Endothelial cell of umbilical vein (primary cell): ENCODE measurements at regions not wholly inside any gene's neighbourhood (a gene's known extent, or its start where the extent isn't known, plus 50 kb on each side); places are given as distances from the start of the nearest gene placed in this dataset.

ENCODE experiments used
- CTCF ChIP-seq, 2 donors: IDR thresholded peaks; 1 replicate in 1 of 2; 2 replicates in 1 of 2; pipeline ENCODE4 v1.5.1; 2011; ENCODE audit warnings: low read length in 2 of 2, mild to moderate bottlenecking in 2 of 2, moderate library complexity in 2 of 2, control low read depth in 1 of 2, inconsistent platforms in 1 of 2, low read depth in 1 of 2; ENCODE audit not compliant: insufficient read depth in 1 of 2; ENCODE audit errors: extremely low read depth in 1 of 2
- EZH2 ChIP-seq: IDR thresholded peaks from 2 replicates; pipeline ENCODE4 v1.6.1; 2012; ENCODE audit warnings: borderline replicate concordance, low read depth, mild to moderate bottlenecking, moderate library complexity, low read length, inconsistent platforms; ENCODE audit not compliant: severe bottlenecking
- JUN ChIP-seq: IDR thresholded peaks from 2 replicates; pipeline ENCODE4 v1.6.1; 2011; ENCODE audit warnings: borderline replicate concordance, low read depth; ENCODE audit not compliant: insufficient read length, insufficient read depth
- MAX ChIP-seq: IDR thresholded peaks from 2 replicates; pipeline ENCODE4 v1.6.1; 2011; ENCODE audit not compliant: insufficient read depth, insufficient read length
- POLR2A ChIP-seq: IDR thresholded peaks from 2 replicates; pipeline ENCODE4 v1.6.1; 2012; ENCODE audit warnings: low read depth, mild to moderate bottlenecking, control low read depth, low read length
- POLR2AphosphoS5 ChIP-seq: IDR thresholded peaks from 2 replicates; pipeline ENCODE4 v1.6.1; 2012; ENCODE audit warnings: low read depth, mild to moderate bottlenecking, control low read depth, low read length, moderate library complexity; ENCODE audit not compliant: insufficient read depth

GRCh38 chr3:113150250-113150649 lies 61.1 kb upstream of the BOC start:
- TF ChIP-seq EZH2 (no peak), CTCF (IDR thresholded peaks at IDR 0.05; ENCODE audit: extremely low read depth in 1 of 2, insufficient read depth in 1 of 2, low read depth in 1 of 2, low read length in 2 of 2) (no peak), JUN (no peak), POLR2A (no peak), POLR2AphosphoS5 (no peak), MAX (no peak)
